ENCODE measurements at regions not wholly inside any gene's neighbourhood (a gene's known extent, or its start where the extent isn't known, plus 50 kb on each side); places are given as distances from the start of the nearest gene placed in this dataset.
"Not testable (repeated sequence)": the region's sequence is repeated elsewhere in the genome, so short reads cannot be mapped to it uniquely, and the experiment has no call there.

- not testable (repeated sequence) for DNase-seq
These were observed 165.1 kb upstream of the CCZ1B start for GRCh38 chr7:6991169-6991611.

GRCh38 chr7:6991686-6992085, 165.6 kb upstream of the CCZ1B start:
- DNase-seq, result not testable (repeated sequence)

- DNase-seq, result not testable (repeated sequence)
These were observed 166.1 kb upstream of the CCZ1B start for GRCh38 chr7:6992133-6992532.

GRCh38 chr7:6995026-6995425, 169.0 kb upstream of the CCZ1B start:
- not testable (repeated sequence) for DNase-seq

GRCh38 chr7:6995493-6996289, 169.6 kb upstream of the CCZ1B start:
- not testable (repeated sequence) for DNase-seq

GRCh38 chr7:6999067-6999666, 173.1 kb upstream of the CCZ1B start:
- not testable (repeated sequence) for DNase-seq

- DNase-seq, result no peak
These were observed 176.5 kb upstream of the CCZ1B start for GRCh38 chr7:7002418-7003062.

GRCh38 chr7:7005303-7005702, 177.0 kb upstream of the C1GALT1 start:
- no peak for DNase-seq

GRCh38 chr7:7005949-7006348, 176.4 kb upstream of the C1GALT1 start:
- not testable (repeated sequence) for DNase-seq

- DNase-seq, result not testable (repeated sequence)
These were observed 171.1 kb upstream of the C1GALT1 start for GRCh38 chr7:7011241-7011640.

- DNase-seq, result not testable (repeated sequence)
These were observed 170.6 kb upstream of the C1GALT1 start for GRCh38 chr7:7011751-7012150.

- DNase-seq, result no peak
These were observed 167.3 kb upstream of the C1GALT1 start for GRCh38 chr7:7014827-7015595.

GRCh38 chr7:7017707-7018280, 164.6 kb upstream of the C1GALT1 start:
- DNase-seq, result no peak

GRCh38 chr7:7018290-7018689, 164.1 kb upstream of the C1GALT1 start:
- DNase-seq, result no peak

GRCh38 chr7:7032221-7032620, 150.1 kb upstream of the C1GALT1 start:
- no peak for DNase-seq

- DNase-seq, result no peak
These were observed 146.5 kb upstream of the C1GALT1 start for GRCh38 chr7:7035851-7036250.

GRCh38 chr7:7042286-7042893, 140.0 kb upstream of the C1GALT1 start:
- DNase-seq, result not testable (repeated sequence)

GRCh38 chr7:7044806-7045205, 137.5 kb upstream of the C1GALT1 start:
- no peak for DNase-seq

- no peak for DNase-seq
These were observed 134.1 kb upstream of the C1GALT1 start for GRCh38 chr7:7048213-7048612.

GRCh38 chr7:7051206-7051877, 131.0 kb upstream of the C1GALT1 start:
- DNase-seq, result no peak

GRCh38 chr7:7054252-7054830, 128.0 kb upstream of the C1GALT1 start:
- no peak for DNase-seq

All from KG1 (cell line).